ENCODE measurements at regions not wholly inside any gene's neighbourhood (a gene's known extent, or its start where the extent isn't known, plus 50 kb on each side); places are given as distances from the start of the nearest gene placed in this dataset.

GRCh38 chr6:71376830-71377229, 88.2 kb downstream of the OGFRL1 start:
- Histone ChIP-seq H3K36me3 (ENCODE audit: control insufficient read depth, insufficient read depth, low read length) (no peaks in the 10 kb centered on the region), H3K4me3 (ENCODE audit: low read depth, low read length) (no peak overlapping the region), H3K4me1 (ENCODE audit: control insufficient read depth, insufficient read depth, low read length, poor library complexity, severe bottlenecking) (no peaks in the 10 kb centered on the region), H3K9me3 (ENCODE audit: control insufficient read depth in 2 of 2, low read length in 2 of 2) (no peaks in the 10 kb centered on the region), H3K27me3 (ENCODE audit: control insufficient read depth, insufficient read depth, low read length) (no peaks in the 10 kb centered on the region), H3K27ac (ENCODE audit: insufficient read depth, low read length, poor library complexity, severe bottlenecking) (no peak overlapping the region)
- ATAC-seq (ENCODE audit: low read depth in 2 of 2) (no peak), DNase-seq (no peak)
- Mint-ChIP-seq H3K27me3 (no peaks in the 10 kb centered on the region), H3K9me3 (peaks cover 0 to 5% (median 0%) of the 10 kb centered on the region in 7 donors), H3K4me3 (no peak overlapping the region), H3K4me1 (no peaks in the 10 kb centered on the region), H3K36me3 (no peaks in the 10 kb centered on the region), H3K27ac (no peak overlapping the region)

- Mint-ChIP-seq H3K9me3 (no peaks in the 10 kb centered on the region), H3K27ac (no peak overlapping the region), H3K36me3 (no peaks in the 10 kb centered on the region), H3K4me1 (no peaks in the 10 kb centered on the region), H3K27me3 (no peaks in the 10 kb centered on the region), H3K4me3 (no peak overlapping the region)
- Histone ChIP-seq H3K27ac (ENCODE audit: insufficient read depth, low read length, poor library complexity, severe bottlenecking) (no peak overlapping the region), H3K27me3 (ENCODE audit: control insufficient read depth, insufficient read depth, low read length) (no peaks in the 10 kb centered on the region), H3K36me3 (ENCODE audit: control insufficient read depth, insufficient read depth, low read length) (no peaks in the 10 kb centered on the region), H3K4me3 (ENCODE audit: low read depth, low read length) (no peak overlapping the region), H3K4me1 (ENCODE audit: control insufficient read depth, insufficient read depth, low read length, poor library complexity, severe bottlenecking) (no peaks in the 10 kb centered on the region), H3K9me3 (ENCODE audit: control insufficient read depth in 2 of 2, low read length in 2 of 2) (no peaks in the 10 kb centered on the region)
- ATAC-seq (ENCODE audit: low read depth in 2 of 2) (no peak), DNase-seq (no peak)
These were observed 94.9 kb downstream of the OGFRL1 start for GRCh38 chr6:71383476-71383875.

DNA sequence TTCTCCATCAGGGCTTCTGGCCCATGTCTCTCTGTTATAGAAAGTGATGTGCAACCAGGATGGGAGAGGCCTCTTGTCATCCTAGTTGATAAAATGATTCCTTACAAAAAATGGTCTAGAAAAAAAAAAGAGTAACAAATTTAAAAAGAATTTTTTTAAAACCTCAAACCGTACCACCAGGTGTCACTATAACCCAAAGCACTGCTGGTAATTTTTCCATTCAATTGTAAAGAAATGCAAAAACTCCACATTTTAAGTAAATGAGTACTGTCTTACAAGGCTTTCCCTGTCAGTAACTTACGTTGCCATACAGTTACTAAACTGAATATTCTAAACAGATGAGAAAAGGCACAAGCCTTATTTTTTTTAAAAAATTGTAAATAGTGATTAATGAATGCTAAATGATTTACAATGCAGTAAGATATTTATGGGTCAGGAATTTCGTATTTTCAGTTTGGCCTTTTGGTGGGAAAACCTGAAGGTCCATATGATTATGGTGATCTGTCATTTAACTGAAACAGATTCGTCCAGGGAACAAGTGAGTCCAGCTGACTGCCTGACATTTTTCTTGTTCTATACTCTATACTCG, 95.4 kb downstream of the OGFRL1 start:
- H3K4me3 Mint-ChIP-seq = no peak overlapping the region
- Histone ChIP-seq H3K9me3 (ENCODE audit: control insufficient read depth in 2 of 2, low read length in 2 of 2) (no peaks in the 10 kb centered on the region), H3K4me1 (ENCODE audit: control insufficient read depth, insufficient read depth, low read length, poor library complexity, severe bottlenecking) (no peaks in the 10 kb centered on the region), H3K4me3 (ENCODE audit: low read depth, low read length) (no peak overlapping the region), H3K27me3 (ENCODE audit: control insufficient read depth, insufficient read depth, low read length) (no peaks in the 10 kb centered on the region), H3K36me3 (ENCODE audit: control insufficient read depth, insufficient read depth, low read length) (no peaks in the 10 kb centered on the region), H3K27ac (ENCODE audit: insufficient read depth, low read length, poor library complexity, severe bottlenecking) (no peak overlapping the region)
- H3K4me1 Mint-ChIP-seq = no peaks in the 10 kb centered on the region
- DNase-seq (peak in 1 of 3 donors; percentile 24), ATAC-seq (ENCODE audit: low read depth in 2 of 2) (no peak)
- no peaks in the 10 kb centered on the region for H3K9me3 Mint-ChIP-seq
- no peak overlapping the region for H3K27ac Mint-ChIP-seq
- H3K36me3 Mint-ChIP-seq = no peaks in the 10 kb centered on the region
- no peaks in the 10 kb centered on the region for H3K27me3 Mint-ChIP-seq

GRCh38 chr6:71385111-71385822, 96.7 kb downstream of the OGFRL1 start:
- no peak for ATAC-seq (ENCODE audit: low read depth in 2 of 2)

GRCh38 chr6:71386215-71386614, 97.6 kb downstream of the OGFRL1 start:
- H3K9me3 ChIP-seq (ENCODE audit: control insufficient read depth in 2 of 2, low read length in 2 of 2) = no peaks in the 10 kb centered on the region
- no peak for ATAC-seq (ENCODE audit: low read depth in 2 of 2)
- Mint-ChIP-seq H3K4me3 (no peak overlapping the region), H3K9me3 (no peaks in the 10 kb centered on the region), H3K27ac (no peak overlapping the region), H3K36me3 (no peaks in the 10 kb centered on the region), H3K27me3 (no peaks in the 10 kb centered on the region), H3K4me1 (no peaks in the 10 kb centered on the region)
- no peak for DNase-seq
- no peaks in the 10 kb centered on the region for H3K36me3 ChIP-seq (ENCODE audit: control insufficient read depth, insufficient read depth, low read length)
- no peaks in the 10 kb centered on the region for H3K4me1 ChIP-seq (ENCODE audit: control insufficient read depth, insufficient read depth, low read length, poor library complexity, severe bottlenecking)
- no peak overlapping the region for H3K27ac ChIP-seq (ENCODE audit: insufficient read depth, low read length, poor library complexity, severe bottlenecking)
- H3K27me3 ChIP-seq (ENCODE audit: control insufficient read depth, insufficient read depth, low read length) = no peaks in the 10 kb centered on the region
- no peak overlapping the region for H3K4me3 ChIP-seq (ENCODE audit: low read depth, low read length)

More at GRCh38 chr6:71385111-71385822, 96.7 kb downstream of the OGFRL1 start:
- Mint-ChIP-seq H3K4me3 (no peak overlapping the region), H3K27ac (no peak overlapping the region), H3K27me3 (no peaks in the 10 kb centered on the region), H3K4me1 (no peaks in the 10 kb centered on the region), H3K36me3 (no peaks in the 10 kb centered on the region), H3K9me3 (no peaks in the 10 kb centered on the region)
- Histone ChIP-seq H3K27ac (ENCODE audit: insufficient read depth, low read length, poor library complexity, severe bottlenecking) (no peak overlapping the region), H3K4me1 (ENCODE audit: control insufficient read depth, insufficient read depth, low read length, poor library complexity, severe bottlenecking) (no peaks in the 10 kb centered on the region), H3K9me3 (ENCODE audit: control insufficient read depth in 2 of 2, low read length in 2 of 2) (no peaks in the 10 kb centered on the region), H3K36me3 (ENCODE audit: control insufficient read depth, insufficient read depth, low read length) (no peaks in the 10 kb centered on the region), H3K27me3 (ENCODE audit: control insufficient read depth, insufficient read depth, low read length) (no peaks in the 10 kb centered on the region), H3K4me3 (ENCODE audit: low read depth, low read length) (no peak overlapping the region)
- DNase-seq = no peak

DNA sequence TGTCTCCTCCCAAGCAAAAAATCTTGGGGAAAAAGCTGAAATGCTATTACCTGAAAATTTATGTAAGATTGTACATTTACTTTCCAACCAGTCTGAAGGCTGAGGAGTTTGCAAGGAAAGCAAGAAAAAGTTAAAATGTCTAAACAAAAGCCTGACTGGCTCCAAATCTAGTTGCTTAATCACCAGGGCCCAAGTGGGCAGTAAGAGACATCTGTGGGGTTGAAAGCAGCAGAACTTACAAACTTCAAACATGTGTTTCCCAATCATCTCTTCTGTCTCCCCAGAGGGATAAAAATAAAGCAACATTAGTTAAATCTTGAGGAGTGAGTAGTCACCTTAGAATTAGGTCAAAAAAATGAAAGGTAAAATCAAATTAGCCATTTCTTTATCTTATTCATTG, 98.6 kb downstream of the OGFRL1 start:
- ATAC-seq (ENCODE audit: low read depth in 2 of 2) (no peak), DNase-seq (no peak)
- Mint-ChIP-seq H3K27me3 (peaks cover 4% of the 10 kb centered on the region), H3K4me1 (no peaks in the 10 kb centered on the region), H3K36me3 (no peaks in the 10 kb centered on the region), H3K9me3 (no peaks in the 10 kb centered on the region), H3K27ac (no peak overlapping the region), H3K4me3 (no peak overlapping the region)
- H3K27me3 ChIP-seq (ENCODE audit: control insufficient read depth, insufficient read depth, low read length) = no peaks in the 10 kb centered on the region
- no peaks in the 10 kb centered on the region for H3K4me1 ChIP-seq (ENCODE audit: control insufficient read depth, insufficient read depth, low read length, poor library complexity, severe bottlenecking)
- H3K27ac ChIP-seq (ENCODE audit: insufficient read depth, low read length, poor library complexity, severe bottlenecking) = no peak overlapping the region
- H3K4me3 ChIP-seq (ENCODE audit: low read depth, low read length) = no peak overlapping the region
- H3K9me3 ChIP-seq (ENCODE audit: control insufficient read depth in 2 of 2, low read length in 2 of 2) = no peaks in the 10 kb centered on the region
- H3K36me3 ChIP-seq (ENCODE audit: control insufficient read depth, insufficient read depth, low read length) = no peaks in the 10 kb centered on the region

GRCh38 chr6:71388068-71388744, 99.6 kb downstream of the OGFRL1 start:
- no peak overlapping the region for H3K27ac ChIP-seq (ENCODE audit: insufficient read depth, low read length, poor library complexity, severe bottlenecking)
- H3K27me3 Mint-ChIP-seq = peaks cover 5% of the 10 kb centered on the region
- no peaks in the 10 kb centered on the region for H3K4me1 Mint-ChIP-seq
- no peaks in the 10 kb centered on the region for H3K4me1 ChIP-seq (ENCODE audit: control insufficient read depth, insufficient read depth, low read length, poor library complexity, severe bottlenecking)
- DNase-seq = no peak
- H3K27ac Mint-ChIP-seq = no peak overlapping the region
- H3K4me3 Mint-ChIP-seq = no peak overlapping the region
- ATAC-seq (ENCODE audit: low read depth in 2 of 2) = no peak
- H3K9me3 Mint-ChIP-seq = peaks cover 0 to 1% (median 0%) of the 10 kb centered on the region in 7 donors
- H3K4me3 ChIP-seq (ENCODE audit: low read depth, low read length) = no peak overlapping the region
- no peaks in the 10 kb centered on the region for H3K9me3 ChIP-seq (ENCODE audit: control insufficient read depth in 2 of 2, low read length in 2 of 2)
- H3K36me3 Mint-ChIP-seq = no peaks in the 10 kb centered on the region
- H3K36me3 ChIP-seq (ENCODE audit: control insufficient read depth, insufficient read depth, low read length) = no peaks in the 10 kb centered on the region
- no peaks in the 10 kb centered on the region for H3K27me3 ChIP-seq (ENCODE audit: control insufficient read depth, insufficient read depth, low read length)
